H9 (cell line): ENCODE measurements at regions not wholly inside any gene's neighbourhood (a gene's known extent, or its start where the extent isn't known, plus 50 kb on each side); places are given as distances from the start of the nearest gene placed in this dataset.
"Not testable (repeated sequence)": the region's sequence is repeated elsewhere in the genome, so short reads cannot be mapped to it uniquely, and the experiment has no call there.

Source experiments
- DNase-seq: peaks from one replicate; pipeline ENCODE4 v3.0.0-alpha.2; 2017
- H2AFZ ChIP-seq: one replicate; pipeline ENCODE4 v1.6.1; 2013; ENCODE audit warnings: mild to moderate bottlenecking, low read length, control low read depth, moderate library complexity
- H2AK5ac ChIP-seq: 2 replicates; pipeline ENCODE4 v1.6.1; 2013; ENCODE audit warnings: low read length, control low read depth, mixed read lengths; ENCODE audit not compliant: insufficient read length
- H2BK120ac ChIP-seq: one replicate; pipeline ENCODE4 v1.6.1; 2013; ENCODE audit warnings: low read depth, mild to moderate bottlenecking, low read length, control low read depth, inconsistent platforms; ENCODE audit not compliant: poor library complexity, severe bottlenecking
- H2BK12ac ChIP-seq: 2 replicates; pipeline ENCODE4 v1.6.1; 2013; ENCODE audit warnings: low read length, control low read depth, mixed read lengths, low read depth; ENCODE audit not compliant: insufficient read length
- H2BK15ac ChIP-seq: 2 replicates; pipeline ENCODE4 v1.6.1; 2013; ENCODE audit warnings: low read depth, low read length, control low read depth
- H2BK20ac ChIP-seq: one replicate; pipeline ENCODE4 v1.6.1; 2013; ENCODE audit warnings: low read depth, mild to moderate bottlenecking, low read length, control low read depth, inconsistent platforms; ENCODE audit not compliant: poor library complexity, severe bottlenecking
- H2BK5ac ChIP-seq: 2 replicates; pipeline ENCODE4 v1.6.1; 2013; ENCODE audit warnings: low read length, control low read depth, mixed read lengths; ENCODE audit not compliant: insufficient read length
- H3K14ac ChIP-seq: 2 replicates; pipeline ENCODE4 v1.6.1; 2013; ENCODE audit warnings: low read length, control low read depth; ENCODE audit not compliant: insufficient read depth
- H3K18ac ChIP-seq: 2 replicates; pipeline ENCODE4 v1.6.1; 2013; ENCODE audit warnings: low read depth, mild to moderate bottlenecking, mixed read lengths, low read length, control low read depth; ENCODE audit not compliant: insufficient read length
- H3K23ac ChIP-seq: 2 replicates; pipeline ENCODE4 v1.6.1; 2013; ENCODE audit warnings: low read length, control low read depth, mixed read lengths, low read depth; ENCODE audit not compliant: insufficient read length
- H3K23me2 ChIP-seq: 2 replicates; pipeline ENCODE4 v1.6.1; 2013; ENCODE audit warnings: low read depth, mild to moderate bottlenecking, mixed read lengths, low read length, control low read depth; ENCODE audit not compliant: insufficient read length, poor library complexity, severe bottlenecking
- H3K27ac ChIP-seq: 2 replicates; pipeline ENCODE4 v1.5.1; 2013; ENCODE audit warnings: low read length, control low read depth, mixed read lengths, low read depth; ENCODE audit not compliant: insufficient read length
- H3K27me3 ChIP-seq: 2 replicates; pipeline ENCODE4 v1.6.1; 2013; ENCODE audit warnings: low read length, control low read depth, inconsistent platforms; ENCODE audit not compliant: insufficient read depth
- H3K4ac ChIP-seq: 2 replicates; pipeline ENCODE4 v1.6.1; 2013; ENCODE audit warnings: low read depth, mild to moderate bottlenecking, control low read depth, inconsistent platforms, low read length, moderate library complexity
- H3K4me1 ChIP-seq: 2 replicates; pipeline ENCODE4 v1.6.1; 2013; ENCODE audit warnings: low read length, control low read depth, inconsistent platforms; ENCODE audit not compliant: insufficient read depth
- H3K4me2 ChIP-seq: 2 replicates; pipeline ENCODE4 v1.6.1; 2013; ENCODE audit warnings: low read length, control low read depth, mixed read lengths; ENCODE audit not compliant: insufficient read length, insufficient read depth
- H3K56ac ChIP-seq: 2 replicates; pipeline ENCODE4 v1.6.1; 2013; ENCODE audit warnings: low read depth, mild to moderate bottlenecking, mixed read lengths, low read length, control low read depth; ENCODE audit not compliant: insufficient read length
- H3K79me1 ChIP-seq: 2 replicates; pipeline ENCODE4 v1.6.1; 2013; ENCODE audit warnings: low read depth, mild to moderate bottlenecking, moderate library complexity, low read length, control low read depth, inconsistent platforms; ENCODE audit not compliant: insufficient read depth, poor library complexity, severe bottlenecking
- H3K79me2 ChIP-seq: 2 replicates; pipeline ENCODE4 v1.6.1; 2013; ENCODE audit warnings: low read length, control low read depth, inconsistent platforms; ENCODE audit not compliant: insufficient read depth
- H3K9ac ChIP-seq: 2 replicates; pipeline ENCODE4 v1.6.1; 2013; ENCODE audit warnings: low read length, control low read depth, mixed read lengths; ENCODE audit not compliant: insufficient read length; ENCODE audit errors: extremely low read depth
- H3K9me3 ChIP-seq: one replicate; pipeline ENCODE4 v1.6.1; 2013; ENCODE audit warnings: low read depth, low read length, inconsistent platforms; ENCODE audit not compliant: control insufficient read depth
- H3T11ph ChIP-seq: one replicate; pipeline ENCODE4 v1.6.1; 2013; ENCODE audit warnings: mild to moderate bottlenecking, low read length, control low read depth, inconsistent platforms
- H4K20me1 ChIP-seq: one replicate; pipeline ENCODE4 v1.6.1; 2013; ENCODE audit not compliant: control insufficient read depth, insufficient read length, insufficient read depth
- H4K5ac ChIP-seq: 2 replicates; pipeline ENCODE4 v1.6.1; 2013; ENCODE audit warnings: low read depth, mild to moderate bottlenecking, mixed read lengths, low read length, control low read depth; ENCODE audit not compliant: insufficient read length
- H4K8ac ChIP-seq: replicated peaks from 2 replicates; pipeline ENCODE4 v1.6.1; 2013; ENCODE audit warnings: low read length, control low read depth, mixed read lengths, low read depth; ENCODE audit not compliant: insufficient read length
- H4K91ac ChIP-seq: 2 replicates; pipeline ENCODE4 v1.6.1; 2013; ENCODE audit warnings: low read depth, mild to moderate bottlenecking, moderate library complexity, mixed read lengths, low read length, control low read depth; ENCODE audit not compliant: insufficient read length
- H3K27ac Mint-ChIP-seq, 3 experiments: 2 replicates in 2 of 3; 3 replicates in 1 of 3; pipeline ENCODE4 v1.8.0; 2020 to 2021; ENCODE audit warnings: mixed read lengths in 3 of 3, mild to moderate bottlenecking in 1 of 3, moderate library complexity in 1 of 3
- H3K27me3 Mint-ChIP-seq: 2 replicates; pipeline ENCODE4 v1.8.0; 2021; ENCODE audit warnings: low read depth, mild to moderate bottlenecking, moderate library complexity, mixed read lengths
- H3K36me3 Mint-ChIP-seq, 3 experiments: 2 replicates in 2 of 3; 3 replicates in 1 of 3; pipeline ENCODE4 v1.8.0; 2020 to 2021; ENCODE audit warnings: low read depth in 3 of 3, mixed read lengths in 3 of 3; ENCODE audit not compliant: insufficient read depth in 1 of 3
- H3K4me1 Mint-ChIP-seq, 2 experiments: 2 replicates each; pipeline ENCODE4 v1.8.0; 2020; ENCODE audit warnings: mixed read lengths in 2 of 2
- H3K4me3 Mint-ChIP-seq, 2 experiments: 2 replicates in 1 of 2; 3 replicates in 1 of 2; pipeline ENCODE4 v1.8.0; 2020 to 2021; ENCODE audit warnings: mild to moderate bottlenecking in 2 of 2, mixed read lengths in 2 of 2, moderate library complexity in 1 of 2
- H3K9me3 Mint-ChIP-seq, 2 experiments: 2 replicates in 1 of 2; 3 replicates in 1 of 2; pipeline ENCODE4 v1.8.0; 2020; ENCODE audit warnings: mild to moderate bottlenecking in 2 of 2, mixed read lengths in 2 of 2, moderate library complexity in 1 of 2
- WGBS: extraction: QIAGEN DNeasy Blood & Tissue Kit; methylation state at CpG from one replicate; pipeline ENCODE4 v1.1.7; 2013; ENCODE audit warnings: missing lambda C conversion rate, low lambda C conversion rate, mixed read lengths; ENCODE audit not compliant: insufficient read length; ENCODE audit errors: extremely low coverage; 5-methylcytosine and 5-hydroxymethylcytosine counted together

DNA sequence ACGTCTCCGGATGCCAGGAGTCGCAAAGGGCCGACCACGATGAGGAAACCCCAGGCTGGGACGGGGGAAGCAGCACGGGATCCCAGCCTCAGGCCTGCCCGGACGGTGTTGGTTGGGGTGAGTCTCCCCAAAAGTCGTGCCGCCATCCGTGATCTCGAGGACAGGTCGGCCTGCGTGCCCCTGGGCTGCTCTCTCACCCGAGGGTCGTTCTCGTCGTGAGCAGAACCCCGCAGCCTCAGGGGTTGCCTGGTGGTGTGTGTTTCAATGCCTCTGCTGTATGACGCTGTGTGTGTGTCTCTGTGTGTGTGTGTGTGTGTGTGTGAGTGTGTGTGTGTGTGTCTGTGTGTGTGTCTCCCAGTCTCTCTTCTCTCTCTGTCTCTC is 664.4 kb downstream of the SPATA31A7 start:
- not testable (repeated sequence) for H2AFZ ChIP-seq, H3K27me3 Mint-ChIP-seq, H3K23ac ChIP-seq, H3K4me1 ChIP-seq, H3K4ac ChIP-seq, H3K79me1 ChIP-seq, H3K27ac ChIP-seq, H3K4me2 ChIP-seq, H2AK5ac ChIP-seq, H2BK120ac ChIP-seq, H3K4me1 Mint-ChIP-seq, H3K27me3 ChIP-seq, H3T11ph ChIP-seq, H3K9ac ChIP-seq, H3K9me3 Mint-ChIP-seq, H3K4me3 Mint-ChIP-seq, H3K18ac ChIP-seq, H2BK12ac ChIP-seq, H4K91ac ChIP-seq, H2BK5ac ChIP-seq, H4K8ac ChIP-seq, DNase-seq, H3K56ac ChIP-seq, H3K9me3 ChIP-seq, H3K36me3 Mint-ChIP-seq, H3K23me2 ChIP-seq, H2BK20ac ChIP-seq, H3K14ac ChIP-seq, H3K27ac Mint-ChIP-seq, H4K5ac ChIP-seq, H4K20me1 ChIP-seq, H2BK15ac ChIP-seq, H3K79me2 ChIP-seq
- WGBS = no CpG with 5 or more reads among the region's 21 CpGs

DNA sequence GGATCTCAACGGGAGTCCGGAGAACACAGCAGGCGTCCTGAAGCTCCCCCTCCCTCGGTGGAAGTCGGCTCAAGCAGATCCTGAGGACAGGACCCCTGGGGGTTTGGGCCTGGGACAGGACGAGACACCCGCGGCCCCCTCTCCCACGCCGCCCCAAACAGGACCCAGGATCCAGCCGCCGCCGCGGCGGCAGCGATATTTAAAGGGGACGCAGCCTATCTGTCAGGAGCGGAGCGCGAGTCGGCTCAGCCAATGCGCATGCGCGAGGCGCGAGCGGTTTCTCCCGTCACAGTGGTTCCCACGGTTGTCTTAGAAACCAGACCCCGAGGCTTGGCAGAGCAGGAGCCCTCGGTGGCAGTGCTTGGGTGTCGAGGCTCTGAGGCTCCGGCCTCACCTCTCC is 666.4 kb downstream of the SPATA31A7 start:
- H3K4me1 Mint-ChIP-seq, H3K27me3 Mint-ChIP-seq, H2BK5ac ChIP-seq, H2AFZ ChIP-seq, H3K4me3 Mint-ChIP-seq, H3K79me1 ChIP-seq, H3K9me3 ChIP-seq, H3K4ac ChIP-seq, H2BK15ac ChIP-seq, H3K27me3 ChIP-seq, H4K91ac ChIP-seq, H2AK5ac ChIP-seq, H3K36me3 Mint-ChIP-seq, H3K27ac ChIP-seq, H3K79me2 ChIP-seq, H3K18ac ChIP-seq, H4K8ac ChIP-seq, H3K27ac Mint-ChIP-seq, H2BK20ac ChIP-seq, H2BK120ac ChIP-seq, H3K14ac ChIP-seq, H3K23me2 ChIP-seq, H3K4me1 ChIP-seq, H3K4me2 ChIP-seq, H4K20me1 ChIP-seq, H3K9me3 Mint-ChIP-seq, H3K9ac ChIP-seq, H3T11ph ChIP-seq, H3K23ac ChIP-seq, DNase-seq, H3K56ac ChIP-seq, H2BK12ac ChIP-seq, H4K5ac ChIP-seq: not testable (repeated sequence)
- no CpG with 5 or more reads among the region's 33 CpGs for WGBS
